ENCODE measurements at regions not wholly inside any gene's neighbourhood (a gene's known extent, or its start where the extent isn't known, plus 50 kb on each side); places are given as distances from the start of the nearest gene placed in this dataset.

DNA sequence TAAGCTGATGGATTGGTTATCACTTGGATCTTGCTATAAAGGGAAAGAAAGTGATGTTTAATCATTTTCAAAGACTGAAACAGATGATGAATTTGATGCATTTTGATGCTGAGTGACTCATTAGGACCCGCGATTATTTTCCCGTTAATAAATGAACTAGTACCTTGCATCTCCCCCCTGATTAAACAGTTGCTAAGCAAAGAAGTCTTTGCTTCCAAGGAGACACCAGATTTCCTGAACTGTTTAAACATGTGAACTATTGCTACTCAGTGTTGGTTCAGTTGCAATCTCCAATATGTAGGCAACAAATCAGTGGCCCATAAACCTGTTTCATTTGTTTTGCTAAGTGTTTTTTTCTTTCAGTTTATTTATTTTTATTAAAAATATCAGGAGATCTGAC lies 375.2 kb downstream of the AACS start:
- FAIRE-seq, result peak; percentile 96

DNA sequence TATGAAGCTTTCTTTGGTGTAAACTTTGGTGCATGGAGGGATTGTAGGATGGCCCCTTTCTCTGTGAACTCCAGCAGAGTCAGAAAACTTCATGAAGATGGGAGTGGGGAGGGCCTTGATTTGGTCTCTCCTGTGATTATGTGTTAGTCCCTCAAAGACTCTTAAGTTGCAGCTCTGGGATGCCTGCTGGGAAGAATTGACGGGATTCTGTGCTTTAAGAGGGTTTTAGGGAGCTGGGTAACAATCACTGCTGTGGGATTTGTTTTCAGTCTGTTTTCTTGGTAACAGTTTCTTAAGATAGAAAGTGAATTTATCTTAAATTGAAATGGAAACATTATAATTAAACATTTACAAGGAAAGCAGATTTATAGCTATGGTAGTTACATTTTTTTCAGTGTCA lies 378.1 kb downstream of the AACS start:
- FAIRE-seq, result no peak

DNA sequence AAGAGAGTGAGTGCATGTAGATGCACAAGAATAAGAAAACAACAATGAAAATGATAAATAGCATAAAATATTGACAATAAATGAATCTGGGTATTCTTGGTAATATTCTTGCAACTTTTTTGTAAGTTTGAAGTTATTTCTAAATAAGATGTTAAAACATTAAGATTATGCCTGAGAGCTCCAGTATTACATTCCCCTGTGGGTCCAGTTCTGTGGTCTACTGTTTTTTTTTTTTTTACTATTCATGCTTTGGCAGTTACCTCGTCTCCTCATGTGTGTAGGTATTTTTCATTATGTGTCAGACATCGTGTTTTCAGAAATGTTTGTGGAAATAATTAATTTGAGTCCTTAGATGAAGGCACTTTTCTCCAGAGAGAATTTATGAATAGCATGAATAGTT lies 386.2 kb downstream of the AACS start:
- FAIRE-seq, result no peak

DNA sequence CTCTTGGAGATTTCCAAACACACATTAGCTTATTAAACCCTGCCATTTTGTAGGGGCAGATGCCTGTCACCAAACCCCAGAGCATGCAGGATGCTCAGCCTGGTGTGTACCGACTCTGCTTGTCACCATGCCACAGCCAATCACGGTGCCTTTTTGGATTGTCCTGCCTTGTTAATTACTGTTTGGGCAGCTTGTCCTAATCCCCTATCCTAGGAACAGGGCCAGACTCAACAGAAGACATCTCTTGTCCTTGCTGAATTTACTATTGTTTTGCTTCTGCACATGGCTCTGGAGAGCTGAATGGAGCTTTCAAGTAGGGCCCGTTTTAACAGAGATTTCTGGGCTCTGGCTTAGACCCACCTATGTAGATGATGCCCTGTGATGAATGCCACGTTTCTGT lies 388.5 kb downstream of the AACS start:
- FAIRE-seq, result no peak

DNA sequence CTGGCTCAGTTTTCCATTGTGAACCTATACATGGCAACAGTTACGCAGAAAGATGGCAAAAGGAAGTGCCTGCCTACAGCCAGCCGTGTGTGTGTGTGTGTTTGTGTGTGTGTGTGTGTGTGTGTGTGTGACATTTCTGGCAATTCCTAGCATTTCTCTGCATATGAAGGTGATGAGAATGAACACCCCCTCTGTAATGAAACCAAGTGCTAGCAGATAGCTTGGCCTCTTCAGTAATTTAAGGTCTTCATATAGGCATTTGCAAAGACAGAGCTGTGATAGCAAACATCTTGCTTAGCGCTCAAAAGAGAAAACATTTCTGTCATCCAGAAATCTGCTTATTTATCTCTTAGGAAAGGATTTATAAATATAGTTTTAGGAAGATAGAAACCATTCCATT lies 389.1 kb downstream of the AACS start:
- FAIRE-seq, result no peak

DNA sequence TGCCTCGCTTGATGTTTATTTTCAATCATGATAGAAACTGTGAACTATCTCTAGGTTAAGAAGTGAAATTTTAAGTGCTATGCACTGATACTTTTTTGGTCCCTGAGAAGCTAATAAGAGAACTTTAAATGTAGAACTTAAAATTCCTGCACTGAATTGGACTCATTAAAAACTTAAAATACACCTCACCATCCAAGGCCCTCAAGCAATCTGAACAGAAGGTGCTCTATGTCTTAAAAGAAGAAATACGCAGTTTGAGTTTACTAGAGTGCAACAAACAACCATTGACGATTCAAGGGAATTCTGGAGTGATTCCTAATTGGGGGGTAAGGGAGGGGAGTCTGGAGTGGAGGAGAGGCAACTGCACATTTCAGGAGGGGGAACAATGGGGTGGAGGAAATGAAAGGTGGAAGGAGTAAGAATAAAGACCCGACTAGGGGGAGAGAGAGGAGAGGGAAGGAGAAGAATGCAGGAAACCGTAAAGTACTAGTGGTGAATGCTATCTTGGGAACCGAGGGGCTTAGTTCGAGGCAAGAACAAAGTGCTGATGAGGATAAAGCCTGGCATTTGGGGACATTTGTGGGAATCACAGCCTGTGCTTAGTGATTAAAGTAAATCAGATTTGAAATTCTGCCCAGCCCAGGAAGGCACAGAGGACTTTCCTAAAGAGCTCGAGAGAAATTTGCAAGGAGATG lies 389.7 kb downstream of the AACS start:
- no peak for FAIRE-seq

DNA sequence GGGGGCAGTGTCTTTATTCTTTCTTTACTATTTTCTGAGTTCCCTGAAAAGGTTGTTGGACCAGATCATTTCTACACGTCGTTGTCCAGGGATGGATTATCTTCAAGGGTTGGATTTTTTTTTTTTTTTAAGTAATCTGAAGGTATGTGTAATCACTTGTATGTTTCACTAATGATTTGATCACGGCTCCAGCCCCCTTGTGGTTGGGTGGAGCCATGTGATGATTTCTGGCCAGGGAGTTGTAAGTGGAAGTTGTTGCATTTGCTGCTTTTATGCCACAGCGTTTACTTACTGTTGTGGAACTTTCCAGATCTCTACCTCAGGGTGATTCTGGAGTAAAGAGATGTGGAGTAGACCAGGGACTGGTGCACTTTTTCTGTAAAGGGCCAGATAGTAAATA lies 390.3 kb downstream of the AACS start:
- FAIRE-seq, result no peak

DNA sequence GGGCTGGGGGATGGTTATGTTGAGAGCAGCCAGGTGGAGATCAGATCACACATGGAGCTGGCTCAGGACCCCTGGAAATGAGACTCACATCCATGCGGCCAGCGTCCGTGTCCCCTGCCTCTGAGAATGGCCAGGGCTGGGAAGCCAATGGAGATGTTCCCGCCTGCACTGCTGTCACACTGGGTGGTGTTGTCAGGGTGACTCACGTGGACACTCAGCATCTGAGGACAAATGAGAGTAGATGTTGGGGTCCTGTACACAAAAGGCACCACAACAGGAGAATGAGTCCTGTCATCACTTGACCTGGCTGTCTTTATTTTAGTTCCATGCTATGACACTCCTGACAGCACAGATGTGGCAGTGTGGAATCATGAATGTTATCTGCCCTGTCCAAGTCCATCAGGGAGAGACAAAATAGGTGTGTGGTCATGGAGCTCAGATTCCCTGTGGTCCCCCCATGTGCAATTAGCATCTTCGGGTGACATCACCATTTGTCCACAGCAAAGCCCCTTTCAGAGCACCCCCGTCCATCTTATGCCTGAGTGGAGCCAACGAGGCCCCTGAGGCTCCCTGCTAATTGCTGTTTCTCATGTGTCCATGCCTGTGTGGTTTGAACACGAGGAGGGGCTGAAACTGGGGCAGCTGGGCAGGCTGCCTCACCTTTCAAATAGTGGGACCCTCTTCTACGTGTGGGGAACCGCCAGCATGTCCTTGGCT lies 393.5 kb downstream of the AACS start:
- FAIRE-seq, result no peak

DNA sequence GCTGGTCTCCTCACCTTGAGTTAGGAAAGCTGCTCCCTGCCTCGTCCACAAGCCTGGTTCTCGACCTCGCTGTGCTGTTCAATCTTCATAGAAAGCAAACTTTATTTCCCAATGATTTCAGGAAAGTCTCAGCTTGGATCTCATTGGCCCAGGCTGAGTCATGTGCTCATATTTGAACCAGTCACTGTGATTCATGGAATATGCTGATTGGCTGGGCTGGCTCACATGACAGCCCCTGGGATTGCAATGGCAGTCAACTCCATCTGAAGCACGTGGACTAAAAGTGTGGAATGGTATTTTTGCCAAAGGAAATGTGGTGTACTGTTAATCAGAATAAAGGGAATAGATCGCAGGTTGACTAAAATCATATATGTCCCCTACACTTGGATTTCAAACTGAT lies 396.6 kb downstream of the AACS start:
- no peak for FAIRE-seq

DNA sequence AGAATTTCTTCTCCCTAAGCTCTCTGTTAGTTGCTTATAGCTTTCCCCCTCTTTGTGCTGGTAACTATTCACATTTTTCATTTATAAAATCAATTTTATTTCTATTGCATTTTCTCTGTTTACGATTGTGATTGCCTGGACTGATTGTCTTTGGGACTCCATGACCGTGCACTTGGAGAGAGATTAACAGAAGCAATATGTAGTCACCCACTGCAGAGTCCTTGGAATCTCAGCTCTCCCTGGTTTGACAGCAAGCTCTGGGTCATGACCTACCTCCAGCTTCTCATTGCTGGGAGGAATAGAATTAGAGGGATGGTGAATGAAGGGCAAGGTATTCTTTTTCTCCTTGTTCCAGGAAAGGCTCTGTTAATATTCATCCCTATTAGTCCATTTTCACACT lies 398.2 kb downstream of the AACS start:
- FAIRE-seq, result no peak

DNA sequence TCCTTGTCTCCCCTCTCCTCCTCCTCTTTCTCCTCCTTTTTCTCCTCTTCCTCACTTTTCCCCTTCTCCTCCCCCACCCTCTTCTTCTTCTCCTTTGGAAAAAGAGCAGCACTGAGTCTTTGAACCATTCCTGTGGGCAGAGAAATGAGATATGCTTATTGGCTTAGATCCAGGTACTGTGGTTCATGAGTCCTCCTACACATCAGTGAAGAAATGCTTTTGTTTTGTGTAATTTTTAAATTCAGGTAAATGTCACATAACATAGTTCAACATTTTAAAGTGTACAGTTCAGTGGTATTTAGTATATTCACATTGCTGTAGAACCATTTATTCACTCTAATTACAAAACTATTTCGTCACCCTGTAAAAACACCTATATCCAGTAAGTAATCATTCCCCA lies 402.1 kb downstream of the AACS start:
- FAIRE-seq, result no peak

DNA sequence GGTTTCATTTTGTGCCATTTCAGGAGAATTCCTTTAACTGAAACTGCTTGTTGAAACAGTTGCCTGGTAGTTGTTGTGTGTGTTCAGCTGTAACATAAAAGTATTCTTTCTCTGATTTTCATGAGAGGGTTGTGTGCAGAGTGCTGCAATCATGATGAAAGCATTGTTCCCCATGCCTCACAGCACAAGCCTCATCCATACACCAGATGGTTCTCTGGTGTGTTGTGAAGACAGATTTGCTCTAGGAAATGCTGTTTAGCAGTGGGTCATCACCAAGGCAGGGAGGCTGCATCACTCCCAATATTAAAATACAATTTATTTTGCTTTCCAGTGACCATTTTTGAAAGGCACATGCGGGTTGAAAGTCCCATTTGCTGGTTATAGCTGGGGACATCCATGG lies 404.4 kb downstream of the AACS start:
- FAIRE-seq, result peak; percentile 30

DNA sequence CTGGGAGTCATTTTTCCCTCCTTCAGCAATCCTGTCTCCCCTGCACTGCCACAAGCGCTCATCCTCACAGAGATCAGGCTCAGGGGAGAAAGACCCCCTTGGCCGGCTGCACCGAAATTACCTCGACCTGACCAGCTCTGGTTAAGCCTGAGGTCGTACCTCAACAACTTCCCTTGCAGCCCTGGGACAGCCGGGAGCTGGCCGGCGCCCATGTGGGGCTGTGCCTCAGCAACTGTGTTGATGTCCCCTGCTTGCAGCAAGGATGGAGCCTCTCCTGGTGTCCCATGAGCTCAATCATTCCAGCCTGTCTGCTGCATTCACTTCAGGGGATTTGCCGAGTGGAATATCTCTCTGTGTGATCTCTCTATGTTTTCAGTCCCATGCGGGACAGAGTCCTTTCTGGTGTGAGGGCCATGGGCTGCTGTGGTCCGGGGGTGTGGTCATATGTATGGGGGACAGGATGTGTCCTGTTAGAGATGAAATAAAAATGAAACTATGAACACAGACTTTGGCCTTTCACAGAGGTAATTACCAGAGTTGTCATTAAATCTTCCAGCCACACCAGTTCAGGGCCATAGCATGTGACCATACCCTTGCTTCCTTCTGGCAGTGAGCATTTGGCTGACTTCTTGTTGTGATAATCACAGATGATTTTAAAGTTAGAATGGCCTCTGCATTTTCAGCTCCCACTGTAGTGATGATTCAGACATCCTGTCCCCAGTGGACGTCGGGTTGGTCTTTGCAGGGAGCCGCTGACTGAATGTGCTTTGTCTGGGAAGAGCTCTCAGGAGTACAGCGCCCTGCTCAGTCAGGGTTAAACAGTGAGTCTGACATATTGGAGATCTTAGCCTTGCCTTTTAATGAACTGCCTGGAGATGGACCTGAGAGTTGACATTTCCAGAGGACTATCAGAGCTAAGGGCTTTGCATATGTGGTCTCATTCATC lies 405.9 kb downstream of the AACS start:
- no peak for FAIRE-seq

DNA sequence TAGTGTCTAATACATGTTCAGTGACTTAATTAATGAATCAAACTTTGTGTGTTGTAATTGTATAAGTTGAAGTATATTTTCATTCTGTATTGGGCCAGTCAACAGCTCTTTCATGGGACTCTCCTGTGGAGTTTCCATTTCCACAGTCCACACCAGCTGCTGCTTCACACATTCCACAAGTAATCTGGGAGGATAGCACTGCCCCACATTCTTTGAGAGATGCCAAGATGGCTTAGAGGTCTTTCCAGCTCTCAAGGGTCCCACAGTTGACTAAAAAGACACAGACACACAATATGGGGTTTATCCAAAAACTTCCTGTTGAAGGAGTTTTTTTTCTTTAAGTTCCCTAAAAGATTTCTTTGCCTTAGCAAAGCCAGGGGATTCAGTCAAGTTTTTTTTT lies 408.3 kb downstream of the AACS start:
- no peak for FAIRE-seq

DNA sequence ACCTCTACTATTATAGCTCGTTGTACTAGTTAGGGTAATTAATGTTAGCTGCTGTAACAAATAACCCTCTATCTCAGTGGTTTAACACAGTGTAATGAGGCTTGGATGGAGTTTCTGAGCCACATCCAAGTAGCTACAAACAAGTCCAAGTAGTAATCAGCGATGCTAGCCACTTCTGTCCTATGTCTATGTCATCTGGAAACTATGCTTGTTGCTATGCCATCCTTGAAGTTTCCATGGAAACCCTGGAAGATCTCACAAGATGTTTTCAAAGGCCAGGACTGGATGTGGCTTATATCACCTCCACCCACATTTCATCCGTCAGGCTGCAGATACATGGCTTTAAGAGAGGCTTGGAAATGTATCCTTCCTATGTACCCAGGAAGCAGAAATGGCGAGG lies 422.1 kb downstream of the AACS start:
- FAIRE-seq, result no peak

DNA sequence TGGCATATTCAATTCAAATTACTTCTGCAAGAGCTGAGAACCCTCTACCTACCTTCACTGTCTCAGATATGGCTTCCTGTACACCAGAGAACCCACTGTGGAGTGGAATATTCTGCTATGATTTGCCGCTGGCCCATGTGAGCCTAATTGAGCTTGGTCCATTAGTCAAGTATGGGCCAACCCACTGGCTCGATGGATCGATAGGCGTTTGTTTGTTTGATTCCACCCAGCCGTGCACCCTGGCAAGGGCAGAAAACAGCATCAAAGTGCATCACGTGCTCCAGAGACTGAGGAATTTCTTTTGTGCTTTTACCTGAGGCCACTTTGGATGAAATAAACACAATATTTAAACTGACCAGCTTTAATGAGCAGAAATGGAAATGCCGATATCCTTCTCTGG lies 426.3 kb downstream of the AACS start:
- no peak for FAIRE-seq

DNA sequence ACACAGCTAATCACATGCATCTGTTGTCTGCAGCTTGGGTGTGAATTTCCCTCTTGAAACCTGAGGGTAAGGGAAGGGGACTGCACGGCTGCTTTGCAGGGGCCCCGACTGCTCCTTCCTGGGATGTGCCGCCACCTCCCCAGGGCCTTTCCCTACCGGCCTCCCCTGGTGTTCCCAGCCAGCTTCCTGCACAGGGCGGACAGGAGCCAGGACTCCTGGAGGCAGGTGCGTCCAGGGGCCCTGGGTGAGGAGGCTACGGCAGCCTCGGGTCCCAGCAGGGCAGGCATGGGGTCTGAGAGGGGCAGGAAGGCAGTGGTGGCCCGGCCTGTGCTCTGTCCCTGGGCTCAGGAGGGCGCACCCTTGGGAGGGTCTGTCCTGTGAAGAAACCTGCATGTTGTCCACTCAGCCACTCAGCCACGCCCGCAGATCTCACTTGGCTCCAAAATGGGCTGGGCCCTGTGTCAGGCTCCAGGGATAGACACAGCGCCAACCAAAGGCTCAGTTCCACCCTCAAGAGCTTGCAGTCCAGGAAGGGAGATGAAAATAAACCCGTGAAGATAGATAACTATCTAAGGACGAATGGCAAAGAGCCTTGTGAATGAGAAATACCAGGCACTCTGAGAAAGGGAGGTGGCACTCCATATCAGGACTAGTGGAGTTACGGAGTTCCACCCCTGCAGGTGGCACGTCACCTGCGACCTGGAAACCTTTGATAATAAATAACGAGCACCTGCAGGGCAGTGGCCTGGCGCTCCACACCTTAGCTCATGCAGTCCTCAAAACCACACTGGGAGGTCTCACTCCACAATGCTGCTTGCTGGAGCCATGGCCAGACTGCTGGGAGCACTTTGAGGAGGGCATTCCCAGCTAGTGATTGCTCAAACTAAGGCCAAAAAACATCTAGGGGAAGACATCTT lies 427.4 kb downstream of the AACS start:
- FAIRE-seq, result no peak

DNA sequence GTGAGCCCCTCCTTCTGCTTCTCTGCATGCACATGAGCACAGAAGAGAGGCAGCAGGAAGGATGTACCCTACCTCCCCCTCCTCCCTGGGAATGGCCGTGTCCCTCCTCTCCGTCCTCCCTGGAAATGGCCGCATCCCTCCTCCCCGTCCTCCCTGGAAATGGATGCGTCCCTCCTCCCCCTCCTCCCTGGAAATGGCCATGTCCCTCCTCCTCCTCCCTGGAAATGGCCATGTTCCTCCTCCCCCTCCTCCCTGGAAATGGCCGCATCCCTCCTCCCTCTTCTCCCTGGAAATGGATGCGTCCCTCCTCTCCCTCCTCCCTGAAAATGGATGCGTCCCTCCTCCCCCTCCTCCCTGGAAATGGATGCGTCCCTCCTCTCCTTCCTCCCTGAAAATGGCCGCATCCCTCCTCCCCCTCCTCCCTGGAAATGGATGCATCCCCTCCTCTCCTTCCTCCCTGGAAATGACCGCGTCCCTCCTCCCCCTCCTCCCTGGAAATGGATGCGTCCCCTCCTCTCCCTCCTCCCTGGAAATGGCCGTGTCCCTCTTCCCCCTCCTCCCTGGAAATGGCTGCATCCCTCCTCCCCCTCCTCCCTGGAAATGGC lies 428.6 kb downstream of the AACS start:
- FAIRE-seq, result no peak

DNA sequence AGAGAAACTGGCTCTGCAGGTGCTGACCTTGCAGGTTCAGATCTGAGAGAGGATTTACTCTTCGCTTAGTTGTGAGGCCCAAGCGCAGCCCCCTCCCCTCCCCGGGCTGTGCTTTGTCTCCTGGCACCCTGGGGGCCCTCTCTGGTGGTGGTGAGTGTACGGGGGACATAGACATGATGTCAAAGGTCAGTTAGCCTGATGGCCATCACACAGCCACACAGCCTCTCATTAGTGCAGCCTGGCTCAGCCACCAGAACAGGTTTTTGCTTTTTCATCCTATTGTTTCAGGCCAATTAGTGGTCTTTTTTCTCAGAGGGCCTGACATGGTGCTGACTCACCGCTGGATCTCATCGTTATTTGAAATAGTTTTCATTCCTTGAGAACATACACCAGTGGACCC lies 437.9 kb downstream of the AACS start:
- no peak for FAIRE-seq

DNA sequence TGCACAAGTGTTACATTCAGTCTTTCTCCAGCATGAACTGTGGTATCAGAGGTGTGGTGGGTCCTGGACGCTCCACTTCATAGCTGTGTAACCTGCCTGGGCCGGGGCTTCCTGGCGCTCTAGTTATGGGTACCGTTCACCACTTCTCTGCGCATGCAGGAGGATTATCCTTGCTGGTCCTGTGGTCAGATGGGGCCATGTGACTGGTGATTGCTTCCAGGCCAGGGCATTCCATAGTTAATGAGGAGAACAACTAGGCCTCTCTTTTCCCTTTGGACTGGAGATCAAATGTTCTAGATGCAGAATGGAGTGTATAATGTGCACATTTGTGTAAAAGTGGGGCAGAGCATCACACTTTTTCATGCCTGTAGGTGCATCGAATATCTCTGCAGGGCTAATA lies 444.0 kb downstream of the AACS start:
- no peak for FAIRE-seq

DNA sequence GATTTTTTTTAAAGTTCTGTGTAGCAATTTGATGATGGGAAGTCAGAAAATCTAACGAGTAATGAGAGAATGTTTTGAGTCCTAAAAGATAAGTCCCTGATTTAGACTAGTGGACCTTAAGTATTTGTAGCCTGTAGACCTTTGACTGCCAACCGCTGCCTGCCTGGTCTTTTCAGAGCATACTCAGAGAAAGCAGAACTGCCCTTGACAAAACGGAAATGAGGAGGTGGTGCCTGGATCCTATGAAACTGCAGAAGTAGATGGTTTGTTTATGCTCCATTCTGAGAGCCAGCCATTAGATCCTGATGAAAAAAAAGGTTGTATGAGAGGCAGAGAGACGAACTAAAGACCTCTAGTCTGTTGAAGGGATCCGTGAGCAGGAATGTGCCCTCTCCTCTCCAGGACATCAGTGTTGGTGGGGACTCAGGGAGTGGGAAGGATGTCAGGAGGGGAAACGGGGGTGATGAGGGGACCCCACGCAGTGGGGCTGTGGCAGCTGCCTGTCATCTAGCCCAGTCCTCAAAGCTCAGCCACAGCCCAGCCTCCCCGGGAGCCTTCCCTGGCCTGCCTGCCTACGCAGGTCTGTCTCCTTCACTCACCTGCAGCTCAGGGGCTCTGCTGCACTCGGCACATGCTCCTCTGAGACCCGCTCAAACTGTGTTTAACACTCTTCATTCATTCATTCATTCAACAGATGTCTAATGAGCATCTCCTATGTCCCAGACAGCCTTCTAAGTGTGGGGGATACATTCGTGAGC lies 447.5 kb downstream of the AACS start:
- FAIRE-seq, result no peak
